Natural killer cell (primary cell): ENCODE measurements at regions not wholly inside any gene's neighbourhood (a gene's known extent, or its start where the extent isn't known, plus 50 kb on each side); places are given as distances from the start of the nearest gene placed in this dataset.
"Not testable (repeated sequence)": the region's sequence is repeated elsewhere in the genome, so short reads cannot be mapped to it uniquely, and the experiment has no call there.

Experiments used
- ATAC-seq, 3 donors: fragments of 150-1000 bp in 2 of 3; fragments of 200-7000 bp in 1 of 3; cut with Tn5 transposase; 1 replicate in 1 of 3; 2 replicates in 2 of 3; pipeline ENCODE4 v1.10.0; 2021; ENCODE audit warnings: mild to moderate bottlenecking in 2 of 3, moderate library complexity in 2 of 3
- DNase-seq, 2 donors: peaks; one replicate each; pipeline versions ENCODE4 v3.0.0 to v3.0.0-alpha.2; 2013 to 2021; ENCODE audit warnings: mixed read lengths in 1 of 2
- H3K27ac ChIP-seq: one replicate; pipeline ENCODE4 v1.5.1; 2013; ENCODE audit warnings: mild to moderate bottlenecking, low read length
- H3K27me3 ChIP-seq: one replicate; pipeline ENCODE4 v1.6.1; 2013; ENCODE audit warnings: low read length; ENCODE audit not compliant: control insufficient read depth, insufficient read depth
- H3K36me3 ChIP-seq: one replicate; pipeline ENCODE4 v1.6.1; 2013; ENCODE audit warnings: low read length; ENCODE audit not compliant: control insufficient read depth, insufficient read depth
- H3K4me1 ChIP-seq: one replicate; pipeline ENCODE4 v1.6.1; 2013; ENCODE audit warnings: low read length; ENCODE audit not compliant: control insufficient read depth, insufficient read depth
- H3K4me3 ChIP-seq: one replicate; pipeline ENCODE4 v1.5.1; 2013; ENCODE audit warnings: low read length
- H3K9me3 ChIP-seq: one replicate; pipeline ENCODE4 v1.6.1; 2013; ENCODE audit warnings: low read length; ENCODE audit not compliant: control insufficient read depth, insufficient read depth
- H3K27ac Mint-ChIP-seq, 2 donors: one replicate each; pipeline ENCODE4 v1.8.0; 2022; ENCODE audit warnings: mild to moderate bottlenecking in 2 of 2, mixed read lengths in 2 of 2, moderate library complexity in 1 of 2
- H3K27me3 Mint-ChIP-seq, 2 donors: one replicate each; pipeline ENCODE4 v1.8.0; 2022; ENCODE audit warnings: low read depth in 2 of 2, mixed read lengths in 2 of 2
- H3K36me3 Mint-ChIP-seq: one replicate; pipeline ENCODE4 v1.8.0; 2022; ENCODE audit warnings: mixed read lengths
- H3K4me1 Mint-ChIP-seq, 2 donors: one replicate each; pipeline ENCODE4 v1.8.0; 2022; ENCODE audit warnings: mixed read lengths in 2 of 2
- H3K4me3 Mint-ChIP-seq: one replicate; pipeline ENCODE4 v1.8.0; 2022; ENCODE audit warnings: mild to moderate bottlenecking, moderate library complexity, mixed read lengths
- H3K9me3 Mint-ChIP-seq, 2 donors: one replicate each; pipeline ENCODE4 v1.8.0; 2022; ENCODE audit warnings: mixed read lengths in 2 of 2
- CTCF ChIP-seq: fragments of 200-600 bp; IDR thresholded peaks from one replicate; pipeline ENCODE4 v1.8.0; 2022; ENCODE audit warnings: antibody characterized with exemption
- WGBS: methylation state at CpG from one replicate; pipeline ENCODE4 v1.1.7; 2013; ENCODE audit warnings: missing lambda C conversion rate; ENCODE audit not compliant: insufficient coverage; 5-methylcytosine and 5-hydroxymethylcytosine counted together
- intact Hi-C: fragments of 100-400 bp; cut with micrococcal nuclease; formaldehyde crosslinking; loops from one replicate; pipeline ENCODE4 v1.14.2; 2022

DNA sequence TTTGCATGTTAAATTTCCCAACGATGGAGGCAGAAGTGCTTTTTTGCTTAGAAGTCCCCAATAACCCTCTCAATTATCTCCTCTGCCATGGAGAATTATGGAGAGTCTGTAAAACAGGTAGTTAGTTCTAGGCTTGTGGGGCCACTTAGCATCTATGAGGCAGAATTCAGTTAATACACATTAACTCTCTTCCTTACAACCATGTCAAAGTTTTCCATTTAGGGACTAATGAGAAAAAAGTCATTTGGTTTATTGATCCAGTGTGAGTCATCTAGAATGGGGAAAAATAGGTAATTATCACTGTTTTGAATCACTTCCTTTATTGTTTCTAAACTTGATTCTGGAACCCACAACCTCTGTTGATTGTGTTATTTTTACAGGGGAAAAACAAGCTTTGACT is 229.1 kb upstream of the COX10 start:
- no peak for TF ChIP-seq CTCF
- no peaks in the 10 kb centered on the region for H3K9me3 Mint-ChIP-seq
- no peaks in the 10 kb centered on the region for H3K36me3 Mint-ChIP-seq
- H3K4me1 ChIP-seq, result no peaks in the 10 kb centered on the region
- intact Hi-C loops, result loop anchor here (10.0 kb wide), 1 partner anchor 715 kb away; no protein-coding TSS in a partner anchor
- DNase-seq (no peak), ATAC-seq (no peak)
- no peak overlapping the region for H3K27ac Mint-ChIP-seq
- no peaks in the 10 kb centered on the region for H3K9me3 ChIP-seq
- H3K4me3 Mint-ChIP-seq, result no peak overlapping the region
- H3K4me1 Mint-ChIP-seq, result no peaks in the 10 kb centered on the region
- no peaks in the 10 kb centered on the region for H3K27me3 ChIP-seq
- H3K4me3 ChIP-seq, result no peak overlapping the region
- no CpG with 5 or more reads among the region's 1 CpG for WGBS
- H3K27me3 Mint-ChIP-seq, result no peaks in the 10 kb centered on the region
- H3K27ac ChIP-seq, result no peak overlapping the region
- no peaks in the 10 kb centered on the region for H3K36me3 ChIP-seq

DNA sequence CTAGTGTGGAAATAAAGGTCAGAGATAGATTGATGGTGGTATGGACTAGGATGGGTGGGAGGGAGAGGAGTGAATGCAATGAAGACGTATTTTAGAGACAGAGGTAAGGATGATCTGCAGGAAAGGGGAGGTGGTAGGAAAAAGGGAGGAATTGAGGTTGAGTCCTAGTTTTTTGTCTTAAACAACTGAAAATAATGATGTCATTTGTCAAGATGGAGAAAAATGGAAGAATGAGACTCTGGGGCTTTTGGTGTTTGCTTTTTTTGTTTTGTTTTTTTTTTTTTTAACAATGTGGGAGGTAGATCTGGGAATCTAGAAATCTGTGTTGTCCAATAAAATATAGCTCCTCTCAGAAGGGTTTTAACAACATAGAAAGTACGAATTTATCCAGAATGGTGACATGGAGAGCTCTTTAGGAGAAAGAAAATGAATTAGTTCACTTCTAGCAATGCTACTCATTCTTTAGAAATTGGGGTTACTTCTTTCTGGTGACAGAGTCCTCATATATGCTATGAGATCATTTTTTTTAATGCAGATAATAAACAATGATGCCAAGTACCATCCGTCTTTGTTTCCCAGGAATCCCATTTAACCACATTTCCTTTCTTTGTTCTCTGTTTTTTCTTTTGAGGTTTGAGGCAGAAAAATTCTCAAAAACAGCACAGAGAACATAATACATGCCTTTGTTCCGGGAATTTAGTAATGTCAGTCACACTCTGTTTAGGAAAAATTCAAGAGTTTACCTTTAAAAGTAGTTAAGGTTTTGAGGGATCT is 225.3 kb upstream of the COX10 start:
- intact Hi-C loops, result loop anchor here (10.0 kb wide), 1 partner anchor 719 kb away; no protein-coding TSS in a partner anchor
- DNase-seq (no peak), ATAC-seq (no peak)
- no peak for TF ChIP-seq CTCF
- H3K36me3 Mint-ChIP-seq, result peaks cover 5% of the 10 kb centered on the region
- no peaks in the 10 kb centered on the region for H3K27me3 Mint-ChIP-seq
- 73% methylated on average over 2 of the region's 4 CpGs for WGBS
- no peaks in the 10 kb centered on the region for H3K4me1 ChIP-seq
- H3K27me3 ChIP-seq, result no peaks in the 10 kb centered on the region
- no peaks in the 10 kb centered on the region for H3K36me3 ChIP-seq
- H3K4me1 Mint-ChIP-seq, result no peaks in the 10 kb centered on the region
- no peak overlapping the region for H3K4me3 Mint-ChIP-seq
- no peaks in the 10 kb centered on the region for H3K9me3 ChIP-seq
- no peaks in the 10 kb centered on the region for H3K9me3 Mint-ChIP-seq
- H3K4me3 ChIP-seq, result no peak overlapping the region
- H3K27ac ChIP-seq, result no peak overlapping the region
- H3K27ac Mint-ChIP-seq, result no peak overlapping the region

DNA sequence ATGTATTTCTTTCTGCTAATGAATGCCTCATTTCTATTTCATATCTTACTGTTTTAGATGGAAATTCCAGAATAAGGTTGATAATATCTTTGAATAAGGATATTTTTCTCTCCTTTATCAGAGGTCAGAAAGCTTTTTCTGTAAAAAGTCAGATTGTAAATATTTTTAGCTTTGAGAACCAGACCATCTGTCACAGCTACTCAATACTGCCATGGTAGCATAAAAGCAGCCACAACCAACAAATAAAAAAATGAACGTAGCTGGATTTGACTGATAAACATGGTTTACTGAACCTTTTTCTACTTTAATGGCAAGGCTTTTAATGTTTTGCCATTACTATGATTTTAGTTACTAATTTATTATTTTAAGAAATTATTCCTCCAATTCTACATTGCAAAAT is 217.4 kb upstream of the COX10 start:
- peaks cover 2% of the 10 kb centered on the region in 2 donors for H3K9me3 Mint-ChIP-seq
- H3K27ac ChIP-seq, result no peak overlapping the region
- ATAC-seq, result no peak
- no peaks in the 10 kb centered on the region for H3K4me1 ChIP-seq
- WGBS, result no CpG with 5 or more reads among the region's 1 CpG
- H3K27me3 Mint-ChIP-seq, result no peaks in the 10 kb centered on the region
- no peaks in the 10 kb centered on the region for H3K27me3 ChIP-seq
- peaks cover 5% of the 10 kb centered on the region for H3K36me3 Mint-ChIP-seq
- H3K4me3 ChIP-seq, result no peak overlapping the region
- no peak overlapping the region for H3K27ac Mint-ChIP-seq
- H3K4me3 Mint-ChIP-seq, result no peak overlapping the region
- intact Hi-C loops, result no loop called here
- no peak for DNase-seq
- TF ChIP-seq CTCF, result no peak
- H3K36me3 ChIP-seq, result no peaks in the 10 kb centered on the region
- H3K4me1 Mint-ChIP-seq, result no peaks in the 10 kb centered on the region
- H3K9me3 ChIP-seq, result no peaks in the 10 kb centered on the region

- H3K4me3 Mint-ChIP-seq, H3K36me3 ChIP-seq, H3K4me3 ChIP-seq, H3K27me3 ChIP-seq, intact Hi-C loops, H3K36me3 Mint-ChIP-seq, H3K4me1 Mint-ChIP-seq, ATAC-seq, H3K27ac ChIP-seq, H3K9me3 Mint-ChIP-seq, H3K9me3 ChIP-seq, H3K27ac Mint-ChIP-seq, H3K27me3 Mint-ChIP-seq, H3K4me1 ChIP-seq, DNase-seq: not testable (repeated sequence)
- WGBS, result 87% methylated on average over 4 of the region's 4 CpGs
Measured at GRCh38 chr17:13855730-13856129, 213.6 kb upstream of the COX10 start.
